Ovary (tissue), 3 donors: ENCODE measurements at regions not wholly inside any gene's neighbourhood (a gene's known extent, or its start where the extent isn't known, plus 50 kb on each side); places are given as distances from the start of the nearest gene placed in this dataset.
"Not testable (repeated sequence)": the region's sequence is repeated elsewhere in the genome, so short reads cannot be mapped to it uniquely, and the experiment has no call there.

Source experiments
- POLR2A ChIP-seq: fragments of 450-650 bp; IDR thresholded peaks from one replicate; pipeline ENCODE4 v1.6.1; 2017; ENCODE audit warnings: antibody characterized with exemption, mild to moderate bottlenecking, moderate library complexity
- TF ChIP-seq, protein P1 (sequence below), 3 donors: fragments of 450-650 bp in 2 of 3; fragments of 200-600 bp in 1 of 3; IDR thresholded peaks; one replicate each; pipeline versions ENCODE4 v1.5.1 to v1.8.0; 2016 to 2022; ENCODE audit warnings: antibody characterized with exemption in 3 of 3, mild to moderate bottlenecking in 1 of 3
- donor health status: DM: no; HTN: no; CAD: no.

- not testable (repeated sequence) for TF ChIP-seq POLR2A
- TF ChIP-seq, protein P1, sequence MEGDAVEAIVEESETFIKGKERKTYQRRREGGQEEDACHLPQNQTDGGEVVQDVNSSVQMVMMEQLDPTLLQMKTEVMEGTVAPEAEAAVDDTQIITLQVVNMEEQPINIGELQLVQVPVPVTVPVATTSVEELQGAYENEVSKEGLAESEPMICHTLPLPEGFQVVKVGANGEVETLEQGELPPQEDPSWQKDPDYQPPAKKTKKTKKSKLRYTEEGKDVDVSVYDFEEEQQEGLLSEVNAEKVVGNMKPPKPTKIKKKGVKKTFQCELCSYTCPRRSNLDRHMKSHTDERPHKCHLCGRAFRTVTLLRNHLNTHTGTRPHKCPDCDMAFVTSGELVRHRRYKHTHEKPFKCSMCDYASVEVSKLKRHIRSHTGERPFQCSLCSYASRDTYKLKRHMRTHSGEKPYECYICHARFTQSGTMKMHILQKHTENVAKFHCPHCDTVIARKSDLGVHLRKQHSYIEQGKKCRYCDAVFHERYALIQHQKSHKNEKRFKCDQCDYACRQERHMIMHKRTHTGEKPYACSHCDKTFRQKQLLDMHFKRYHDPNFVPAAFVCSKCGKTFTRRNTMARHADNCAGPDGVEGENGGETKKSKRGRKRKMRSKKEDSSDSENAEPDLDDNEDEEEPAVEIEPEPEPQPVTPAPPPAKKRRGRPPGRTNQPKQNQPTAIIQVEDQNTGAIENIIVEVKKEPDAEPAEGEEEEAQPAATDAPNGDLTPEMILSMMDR (IDR thresholded peaks at IDR 0.05), result not testable (repeated sequence)
Measured at GRCh38 chr1:206288453-206288852, 85.1 kb downstream of the SRGAP2 start.
